Heart right ventricle (tissue), 16 donors: ENCODE measurements at regions not wholly inside any gene's neighbourhood (a gene's known extent, or its start where the extent isn't known, plus 50 kb on each side); places are given as distances from the start of the nearest gene placed in this dataset.

Source experiments
- ATAC-seq, 8 donors: fragments of 200-7000 bp; cut with Tn5 transposase; one replicate each; pipeline ENCODE4 v1.9.1; 2020; ENCODE audit warnings: mild to moderate bottlenecking in 8 of 8, moderate library complexity in 8 of 8, moderate number of reproducible peaks in 1 of 8
- DNase-seq, 2 donors: peaks; one replicate each; pipeline ENCODE4 v3.0.0-alpha.2; 2020
- H3K27ac ChIP-seq, 10 donors: fragments of 200-600 bp; sonication (generic) in 2 of 10; one replicate each; pipeline versions ENCODE4 v1.5.0 to v1.8.0; 2020 to 2022; ENCODE audit warnings: mild to moderate bottlenecking in 3 of 10
- H3K27me3 ChIP-seq, 7 donors: fragments of 200-600 bp; one replicate each; pipeline ENCODE4 v1.8.0; 2021 to 2022; ENCODE audit warnings: mild to moderate bottlenecking in 2 of 7
- H3K36me3 ChIP-seq, 9 donors: fragments of 200-600 bp; sonication (generic) in 1 of 9; one replicate each; pipeline versions ENCODE4 v1.5.0 to v1.8.0; 2020 to 2022; ENCODE audit warnings: mild to moderate bottlenecking in 2 of 9
- H3K4me1 ChIP-seq, 9 donors: fragments of 200-600 bp; sonication (generic) in 1 of 9; one replicate each; pipeline versions ENCODE4 v1.5.0 to v1.8.0; 2020 to 2022; ENCODE audit warnings: mild to moderate bottlenecking in 4 of 9
- H3K4me3 ChIP-seq, 10 donors: fragments of 200-600 bp; sonication (generic) in 2 of 10; one replicate each; pipeline versions ENCODE4 v1.5.0 to v1.8.0; 2020 to 2022; ENCODE audit warnings: mild to moderate bottlenecking in 7 of 10, moderate library complexity in 2 of 10
- H3K9me3 ChIP-seq, 11 donors: fragments of 200-600 bp in 10 of 11; sonication (generic) in 2 of 11; one replicate each; pipeline versions ENCODE4 v1.5.0 to v1.8.0; 2013 to 2022; ENCODE audit warnings: mild to moderate bottlenecking in 2 of 11, control low read depth in 1 of 11, moderate library complexity in 1 of 11
- WGBS, 2 donors: extraction: QIAGEN DNeasy Blood & Tissue Kit; methylation state at CpG; one replicate each; pipeline ENCODE4 v1.1.7; 2013; ENCODE audit warnings: inconsistent platforms in 1 of 2; 5-methylcytosine and 5-hydroxymethylcytosine counted together
- intact Hi-C, 10 donors: fragments of 100-400 bp; cut with DNase I; formaldehyde crosslinking; loops; one replicate each; pipeline versions ENCODE4 v1.11.1 to v1.14.2; 2022
- TF ChIP-seq, protein P1 (sequence below), 9 donors: fragments of 200-600 bp; sonication (generic) in 2 of 9; IDR thresholded peaks; one replicate each; pipeline versions ENCODE4 v1.5.0 to v1.8.0; 2021 to 2022; ENCODE audit warnings: antibody characterized with exemption in 9 of 9, mild to moderate bottlenecking in 5 of 9, moderate library complexity in 1 of 9
- donor health status: Arrhythmogenic right ventricular cardiomyopathy.
- donor health status: ischemic (EF 13 %, LVEDD 7.1; RV severe dilation, severe dysfunction).
- donor health status: healthy with polysubstance abuse.
- donor health status: DM: no; HTN: yes; CAD: no.
- donor health status: DM: no; HTN: no; CAD: no.
- donor health status: ischemic (EF 25% LVEDD 6.9; RV normal size, moderate dysfunction).
- donor health status: ischemic (EF 25% LVEDD 5.7; RV mildly dilated, moderate dysfunction).
- donor health status: healthy.
- donor health status: DM: yes; HTN: yes; CAD: no.
- donor health status: Ischemic cardiomyopathy.
- donor health status: ischemic (EF 35%, LVEDD 5.7; RV mildly dilated, moderate dysfunction).
- donor health status: nonischemic (EF 11% LVEDD 7.7; RV severe dilation, severe dysfunction).
- donor health status: DM: yes; HTN: yes; CAD: no.
- donor health status: PGD.
- donor health status: ischemic (EF 29% LVEDD 5.4; RV normal size, mild dysfunction).
- donor health status: nonischemic (EF 23%, LVEDD 6.1; RV moderate dilation, normal function).

DNA sequence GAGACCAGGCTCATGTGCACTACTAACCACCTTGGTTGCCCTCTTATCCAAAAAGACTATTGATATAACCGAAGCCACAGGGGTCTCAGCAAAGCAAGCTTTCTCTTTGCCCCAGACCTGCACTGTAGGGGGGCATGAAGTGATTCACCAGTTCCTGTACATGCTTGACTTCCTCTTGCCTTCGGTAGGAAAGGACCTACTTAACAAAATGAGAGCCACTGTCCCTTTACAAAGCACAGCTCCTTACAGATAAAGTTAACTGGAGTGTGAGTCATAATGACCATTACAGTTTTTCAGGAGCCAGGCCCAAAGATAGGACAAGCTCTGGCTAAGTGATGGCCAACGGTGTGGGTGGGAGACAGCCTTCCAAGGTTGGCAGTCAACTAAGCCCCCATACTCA, 622.0 kb upstream of the TSPY4 start:
- no peak for DNase-seq
- intact Hi-C loops, result no loop called here
- Histone ChIP-seq H3K27ac (no peak overlapping the region), H3K9me3 (no peaks in the 10 kb centered on the region), H3K4me3 (no peak overlapping the region), H3K4me1 (no peaks in the 10 kb centered on the region), H3K36me3 (no peaks in the 10 kb centered on the region), H3K27me3 (no peaks in the 10 kb centered on the region)
- TF ChIP-seq, protein P1, sequence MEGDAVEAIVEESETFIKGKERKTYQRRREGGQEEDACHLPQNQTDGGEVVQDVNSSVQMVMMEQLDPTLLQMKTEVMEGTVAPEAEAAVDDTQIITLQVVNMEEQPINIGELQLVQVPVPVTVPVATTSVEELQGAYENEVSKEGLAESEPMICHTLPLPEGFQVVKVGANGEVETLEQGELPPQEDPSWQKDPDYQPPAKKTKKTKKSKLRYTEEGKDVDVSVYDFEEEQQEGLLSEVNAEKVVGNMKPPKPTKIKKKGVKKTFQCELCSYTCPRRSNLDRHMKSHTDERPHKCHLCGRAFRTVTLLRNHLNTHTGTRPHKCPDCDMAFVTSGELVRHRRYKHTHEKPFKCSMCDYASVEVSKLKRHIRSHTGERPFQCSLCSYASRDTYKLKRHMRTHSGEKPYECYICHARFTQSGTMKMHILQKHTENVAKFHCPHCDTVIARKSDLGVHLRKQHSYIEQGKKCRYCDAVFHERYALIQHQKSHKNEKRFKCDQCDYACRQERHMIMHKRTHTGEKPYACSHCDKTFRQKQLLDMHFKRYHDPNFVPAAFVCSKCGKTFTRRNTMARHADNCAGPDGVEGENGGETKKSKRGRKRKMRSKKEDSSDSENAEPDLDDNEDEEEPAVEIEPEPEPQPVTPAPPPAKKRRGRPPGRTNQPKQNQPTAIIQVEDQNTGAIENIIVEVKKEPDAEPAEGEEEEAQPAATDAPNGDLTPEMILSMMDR (IDR thresholded peaks at IDR 0.05), result no peak
- ATAC-seq, result no peak
- 40 to 49% methylated on average over 3 of the region's 3 CpGs for WGBS, 2 donors

DNA sequence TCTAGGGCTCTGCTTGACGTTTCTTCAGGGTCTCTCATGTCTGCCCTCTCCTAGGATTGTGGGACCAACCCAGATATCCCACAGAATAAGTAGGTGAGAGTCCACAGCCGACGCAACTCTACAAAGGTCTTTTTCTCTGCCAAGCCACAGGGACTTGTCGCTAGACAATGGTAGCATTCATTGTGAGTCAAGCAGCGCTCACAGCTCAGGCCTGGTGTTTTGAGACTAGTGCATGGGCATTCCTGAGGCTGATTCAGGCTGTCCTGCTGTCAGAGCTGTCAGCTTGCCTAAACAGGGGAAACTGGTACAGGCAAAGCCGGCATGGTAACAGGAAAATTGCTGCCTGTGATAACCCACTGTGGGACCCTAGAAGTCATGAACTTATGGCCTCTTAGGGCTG, 610.6 kb upstream of the TSPY4 start:
- TF ChIP-seq, protein P1 (IDR thresholded peaks at IDR 0.05), result no peak
- H3K27ac ChIP-seq, result no peak overlapping the region
- H3K36me3 ChIP-seq, result no peaks in the 10 kb centered on the region
- no peaks in the 10 kb centered on the region for H3K9me3 ChIP-seq
- no peaks in the 10 kb centered on the region for H3K27me3 ChIP-seq
- WGBS, 2 donors, result 66 to 80% methylated on average over 6 of the region's 6 CpGs
- no peaks in the 10 kb centered on the region for H3K4me1 ChIP-seq
- intact Hi-C loops, result no loop called here
- ATAC-seq (no peak), DNase-seq (no peak)
- no peak overlapping the region for H3K4me3 ChIP-seq

DNA sequence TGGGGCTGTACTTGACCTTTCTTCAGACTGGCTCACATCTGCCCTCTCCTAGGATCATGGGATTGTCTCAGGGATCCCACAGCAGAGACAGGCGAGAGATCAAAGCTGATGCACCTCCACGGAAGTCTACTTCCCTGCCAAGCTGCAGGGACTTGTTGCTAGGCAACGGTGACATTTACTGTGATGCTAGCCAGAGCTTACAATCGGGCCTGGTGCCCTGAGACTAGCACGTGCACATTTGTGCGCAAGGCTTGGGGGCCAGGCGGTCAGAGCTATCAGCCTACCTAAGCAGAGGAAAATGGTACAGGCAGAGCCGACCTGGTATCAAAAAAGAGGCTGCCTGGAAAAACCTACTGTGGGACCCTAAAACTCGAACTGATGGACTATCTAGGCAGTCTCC, 607.3 kb upstream of the TSPY4 start:
- intact Hi-C loops, result no loop called here
- H3K27me3 ChIP-seq, result no peaks in the 10 kb centered on the region
- no peaks in the 10 kb centered on the region for H3K9me3 ChIP-seq
- no peak overlapping the region for H3K27ac ChIP-seq
- 44 to 50% methylated on average over 9 of the region's 9 CpGs for WGBS, 2 donors
- H3K36me3 ChIP-seq, result no peaks in the 10 kb centered on the region
- DNase-seq, result peak; percentile 16 to 23
- ATAC-seq, result peak in 5 of 8 donors; percentile 42 to 73 (median 69)
- no peaks in the 10 kb centered on the region for H3K4me1 ChIP-seq
- H3K4me3 ChIP-seq, result no peak overlapping the region
- TF ChIP-seq, protein P1 (IDR thresholded peaks at IDR 0.05), result no peak

DNA sequence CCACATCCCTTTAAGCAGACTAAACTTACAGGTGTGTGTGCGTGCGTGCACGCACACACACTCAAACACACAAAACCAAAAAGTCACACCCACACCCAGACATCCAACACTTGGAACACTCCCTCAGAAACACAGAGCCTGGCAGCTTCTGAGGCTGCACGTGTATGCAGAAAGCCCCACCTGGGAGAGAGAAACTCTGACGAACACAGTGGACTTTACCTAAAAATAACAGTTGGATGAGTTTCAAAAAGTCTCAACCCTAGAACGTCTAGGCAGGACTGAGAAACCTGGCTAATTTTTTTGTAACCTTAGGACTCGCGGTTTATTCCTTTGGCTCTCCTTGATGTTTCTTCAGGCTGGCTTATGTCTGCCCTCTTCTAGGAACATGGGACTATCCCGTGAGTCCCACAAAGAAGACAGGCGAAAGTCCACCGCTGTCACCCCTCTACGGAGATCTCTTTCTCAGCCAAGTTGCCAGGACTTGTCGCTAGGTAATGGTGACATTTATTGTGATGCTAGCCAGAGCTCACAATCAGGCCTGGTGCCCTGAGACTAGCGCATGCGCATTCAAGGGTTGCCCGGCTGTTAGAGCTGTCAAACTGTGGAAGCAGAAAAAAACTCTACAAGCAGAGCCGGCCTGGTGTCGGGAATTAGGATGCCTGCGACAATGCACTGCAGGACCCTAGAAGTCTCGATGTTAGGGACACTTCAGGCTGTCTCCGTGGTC, 595.8 kb upstream of the TSPY4 start:
- TF ChIP-seq, protein P1 (IDR thresholded peaks at IDR 0.05), result no peak
- DNase-seq, result peak in 1 of 2 donors; percentile 15
- Histone ChIP-seq H3K4me1 (no peaks in the 10 kb centered on the region), H3K27me3 (no peaks in the 10 kb centered on the region), H3K9me3 (no peaks in the 10 kb centered on the region), H3K4me3 (no peak overlapping the region), H3K27ac (no peak overlapping the region), H3K36me3 (no peaks in the 10 kb centered on the region)
- WGBS, 2 donors, result 74 to 84% methylated on average over 21 of the region's 21 CpGs
- ATAC-seq, result peak in 4 of 8 donors; percentile 54 to 80 (median 69)
- intact Hi-C loops, result no loop called here
